T-cell (primary cell): ENCODE measurements at regions not wholly inside any gene's neighbourhood (a gene's known extent, or its start where the extent isn't known, plus 50 kb on each side); places are given as distances from the start of the nearest gene placed in this dataset.
A peak's percentile ranks its signal among the peaks of the same experiment; 100 is the strongest.
"Not testable (repeated sequence)": the region's sequence is repeated elsewhere in the genome, so short reads cannot be mapped to it uniquely, and the experiment has no call there.

Source experiments
- ATAC-seq, 4 experiments: fragments of 200-7000 bp in 3 of 4; fragments of 150-1000 bp in 1 of 4; cut with Tn5 transposase; replicated peaks in 1 of 4; 1 replicate in 3 of 4; 2 replicates in 1 of 4; pipeline ENCODE4 v1.10.0; 2021; ENCODE audit warnings: moderate library complexity in 3 of 4, mild to moderate bottlenecking in 2 of 4, moderate number of reproducible peaks in 1 of 4
- CTCF ChIA-PET, 2 donors: fragments of 300-600 bp; sonication (Branson Sonifier 250); formaldehyde crosslinking; loops; one replicate each; lab custom pipeline; 2022; ENCODE audit warnings: antibody characterized with exemption in 2 of 2; lab: Charles Lee
- POLR2A ChIA-PET, 2 donors: fragments of 300-600 bp; sonication (Branson Sonifier 250); formaldehyde crosslinking; loops; one replicate each; lab custom pipeline; 2022; ENCODE audit warnings: antibody characterized with exemption in 2 of 2; lab: Charles Lee
- DNase-seq, 35 experiments: peaks; one replicate each; pipeline versions ENCODE4 v3.0.0 to v3.0.0-alpha.2; 2013 to 2023
- H3K27ac ChIP-seq: one replicate; pipeline ENCODE4 v1.5.1; 2013; ENCODE audit warnings: low read length
- H3K27me3 ChIP-seq, 2 experiments: replicated peaks in 1 of 2; 1 replicate in 1 of 2; 2 replicates in 1 of 2; pipeline versions ENCODE4 v1.6.1 to v1.7.0; 2013; ENCODE audit warnings: low read length in 1 of 2, mixed read lengths in 1 of 2; ENCODE audit not compliant: control insufficient read depth in 2 of 2, insufficient read depth in 2 of 2; ENCODE audit errors: extremely low read depth in 1 of 2
- H3K36me3 ChIP-seq, 2 donors: 1 replicate in 1 of 2; 2 replicates in 1 of 2; pipeline versions ENCODE4 v1.6.1 to v1.7.0; 2013; ENCODE audit warnings: low read length in 1 of 2; ENCODE audit not compliant: control insufficient read depth in 2 of 2, insufficient read depth in 1 of 2; ENCODE audit errors: extremely low read depth in 1 of 2
- H3K4me1 ChIP-seq, 2 experiments: 1 replicate in 1 of 2; 2 replicates in 1 of 2; pipeline versions ENCODE4 v1.6.1 to v1.7.0; 2013; ENCODE audit warnings: low read length in 2 of 2, mixed read lengths in 1 of 2; ENCODE audit not compliant: insufficient read depth in 2 of 2, control insufficient read depth in 1 of 2; ENCODE audit errors: extremely low read depth in 1 of 2
- H3K4me3 ChIP-seq, 2 donors: 1 replicate in 1 of 2; 2 replicates in 1 of 2; pipeline versions ENCODE4 v1.5.1 to v1.7.0; 2013; ENCODE audit warnings: mild to moderate bottlenecking in 2 of 2, low read length in 1 of 2, moderate library complexity in 1 of 2; ENCODE audit not compliant: control insufficient read depth in 1 of 2; ENCODE audit errors: extremely low read depth in 1 of 2
- H3K9me3 ChIP-seq: 2 replicates; pipeline ENCODE4 v1.7.0; 2013
- H3K27ac Mint-ChIP-seq, 2 donors: one replicate each; pipeline ENCODE4 v1.8.0; 2020 to 2021; ENCODE audit warnings: mild to moderate bottlenecking in 2 of 2, mixed read lengths in 2 of 2
- H3K27me3 Mint-ChIP-seq, 2 donors: one replicate each; pipeline ENCODE4 v1.8.0; 2021 to 2022; ENCODE audit warnings: mixed read lengths in 2 of 2
- H3K36me3 Mint-ChIP-seq: one replicate; pipeline ENCODE4 v1.8.0; 2021; ENCODE audit warnings: mixed read lengths
- H3K4me1 Mint-ChIP-seq, 3 donors: one replicate each; pipeline ENCODE4 v1.8.0; 2020 to 2022; ENCODE audit warnings: mixed read lengths in 3 of 3, mild to moderate bottlenecking in 1 of 3
- H3K4me3 Mint-ChIP-seq, 3 donors: one replicate each; pipeline ENCODE4 v1.8.0; 2020 to 2022; ENCODE audit warnings: mild to moderate bottlenecking in 3 of 3, mixed read lengths in 3 of 3, moderate library complexity in 3 of 3
- H3K9me3 Mint-ChIP-seq, 3 donors: one replicate each; pipeline ENCODE4 v1.8.0; 2020 to 2022; ENCODE audit warnings: mixed read lengths in 3 of 3
- whole genome bisulfite sequencing: methylation state at CpG from one replicate; pipeline ENCODE4 v1.1.5; 2013; ENCODE audit warnings: missing lambda C conversion rate; ENCODE audit not compliant: insufficient coverage; 5-methylcytosine and 5-hydroxymethylcytosine counted together

DNA sequence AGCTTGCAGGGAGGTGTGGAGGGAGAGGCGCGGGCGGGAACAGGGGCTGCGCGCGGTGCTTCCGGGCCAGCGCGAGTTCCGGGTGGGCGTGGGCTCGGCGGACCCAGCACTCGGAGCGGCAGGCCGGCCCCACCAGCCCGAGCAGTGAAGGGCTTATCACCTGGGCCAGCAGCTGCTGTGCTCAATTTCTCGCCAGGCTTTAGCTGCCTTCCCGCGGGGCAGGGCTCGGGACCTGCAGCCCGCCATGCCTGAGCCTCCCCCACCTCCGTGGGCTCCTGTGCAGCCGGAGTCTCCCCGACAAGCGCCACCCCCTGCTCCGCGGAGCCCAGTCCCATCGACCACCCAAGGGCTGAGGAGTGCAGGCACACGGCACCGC, 102.2 kb upstream of the ETV6 start:
- DNase-seq: peak in 5 of 35 experiments; percentile 5 to 40 (median 14)
- Histone ChIP-seq H3K4me1 (peaks cover 40 to 50% of the 10 kb centered on the region in 2 experiments), H3K4me3 (peak overlapping the region in 1 of 2 donors; percentile 46), H3K27ac (peak overlapping the region; percentile 94)
- H3K36me3 ChIP-seq, H3K27me3 ChIP-seq, ATAC-seq, H3K27me3 Mint-ChIP-seq, POLR2A ChIA-PET, H3K9me3 Mint-ChIP-seq, H3K36me3 Mint-ChIP-seq, H3K9me3 ChIP-seq: not testable (repeated sequence)
- H3K4me1 Mint-ChIP-seq: peaks cover 54 to 58% (median 56%) of the 10 kb centered on the region in 3 donors
- peak overlapping the region in 1 of 3 donors; percentile 79 for H3K4me3 Mint-ChIP-seq
- CTCF ChIA-PET: interaction anchor here in 1 of 2 donors (0.7 kb wide), 1 partner anchor 433 kb away, joined by 3 read pairs; no protein-coding TSS in a partner anchor
- 43% methylated on average over 31 of the region's 31 CpGs for WGBS
- peak overlapping the region; percentile 76 to 78 for H3K27ac Mint-ChIP-seq

- Histone ChIP-seq H3K27ac (no peak overlapping the region), H3K4me3 (no peak overlapping the region), H3K9me3 (no peaks in the 10 kb centered on the region), H3K27me3 (no peaks in the 10 kb centered on the region), H3K4me1 (peaks cover 31 to 49% of the 10 kb centered on the region in 2 experiments), H3K36me3 (no peaks in the 10 kb centered on the region)
- ATAC-seq (no peak), DNase-seq (no peak)
- POLR2A ChIA-PET: no interaction called here
- Mint-ChIP-seq H3K4me3 (no peak overlapping the region), H3K36me3 (no peaks in the 10 kb centered on the region), H3K27me3 (peaks cover 0 to 1% of the 10 kb centered on the region in 2 donors), H3K27ac (peak overlapping the region in 1 of 2 donors; percentile 27), H3K9me3 (no peaks in the 10 kb centered on the region), H3K4me1 (peaks cover 46 to 51% (median 48%) of the 10 kb centered on the region in 3 donors)
- no CpG with 5 or more reads among the region's 3 CpGs for WGBS
- CTCF ChIA-PET: no interaction called here
Measured at GRCh38 chr12:11549119-11549518, 100.4 kb upstream of the ETV6 start.

DNA sequence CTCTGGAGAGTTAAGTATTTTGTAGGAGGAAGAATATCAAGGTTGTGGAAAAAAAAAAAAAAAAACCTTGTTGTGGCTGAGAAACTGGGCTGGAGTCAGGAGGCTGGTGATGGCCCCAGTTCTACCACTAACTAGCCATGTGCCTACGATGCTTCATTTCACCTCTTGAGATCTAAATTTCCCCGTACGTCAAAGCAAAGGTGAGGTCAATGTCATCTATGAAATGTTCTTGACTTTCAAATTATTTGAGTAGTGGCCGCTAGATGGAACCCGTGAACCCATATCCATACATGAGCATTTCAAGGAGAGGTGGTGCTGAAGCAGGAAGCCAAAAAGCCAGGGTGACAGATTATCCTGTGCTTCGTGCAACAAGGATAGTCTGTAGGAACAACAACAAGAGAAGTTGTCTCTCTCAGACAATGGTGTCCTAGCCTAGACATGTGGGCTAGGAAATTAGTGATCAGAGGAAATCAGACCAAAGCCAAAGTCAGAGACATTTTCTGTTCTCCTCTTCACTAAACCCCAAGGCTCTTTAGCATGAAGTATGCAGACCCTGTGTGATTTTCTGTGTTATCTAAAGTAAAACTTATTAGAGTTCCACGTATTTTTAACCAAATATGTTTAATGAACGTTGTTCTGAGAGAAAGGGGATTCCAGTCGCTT, 95.5 kb upstream of the ETV6 start:
- Mint-ChIP-seq H3K27ac (peak overlapping the region in 1 of 2 donors; percentile 38), H3K36me3 (no peaks in the 10 kb centered on the region), H3K4me3 (peak overlapping the region in 1 of 3 donors; percentile 12), H3K9me3 (no peaks in the 10 kb centered on the region), H3K27me3 (peaks cover 0 to 1% of the 10 kb centered on the region in 2 donors), H3K4me1 (peaks cover 26 to 28% (median 28%) of the 10 kb centered on the region in 3 donors)
- no CpG with 5 or more reads among the region's 9 CpGs for WGBS
- ChIA-PET POLR2A (interaction anchor here in 1 of 2 donors (0.7 kb wide), 1 partner anchor 608 kb away, joined by 3 read pairs; no protein-coding TSS in a partner anchor), CTCF (interaction anchor here (0.7 to 1.2 kb wide), 3 partner anchors 15 to 1490 kb away, joined by 3 to 9 read pairs (median 3); partner anchors contain the start of gene FAM234B (in 1 of the 2))
- DNase-seq: peak in 30 of 35 experiments; percentile 8 to 77 (median 41)
- H3K4me1 ChIP-seq: peaks cover 4 to 15% of the 10 kb centered on the region in 2 experiments
- H3K9me3 ChIP-seq: no peaks in the 10 kb centered on the region
- no peaks in the 10 kb centered on the region for H3K36me3 ChIP-seq
- peak; percentile 38 to 79 (median 59) for ATAC-seq
- no peaks in the 10 kb centered on the region for H3K27me3 ChIP-seq
- no peak overlapping the region for H3K4me3 ChIP-seq
- no peak overlapping the region for H3K27ac ChIP-seq

GRCh38 chr12:11555195-11555594, 94.3 kb upstream of the ETV6 start:
- Mint-ChIP-seq H3K36me3 (no peaks in the 10 kb centered on the region), H3K9me3 (no peaks in the 10 kb centered on the region), H3K4me3 (peak overlapping the region in 1 of 3 donors; percentile 75), H3K4me1 (peaks cover 23 to 26% (median 24%) of the 10 kb centered on the region in 3 donors), H3K27ac (peak overlapping the region; percentile 76 to 81), H3K27me3 (peaks cover 0 to 1% of the 10 kb centered on the region in 2 donors)
- Histone ChIP-seq H3K9me3 (no peaks in the 10 kb centered on the region), H3K36me3 (no peaks in the 10 kb centered on the region), H3K4me3 (no peak overlapping the region), H3K27ac (no peak overlapping the region), H3K4me1 (peaks cover 4 to 15% of the 10 kb centered on the region in 2 experiments), H3K27me3 (no peaks in the 10 kb centered on the region)
- no peak for DNase-seq
- ATAC-seq: no peak
- ChIA-PET POLR2A (interaction anchor here in 1 of 2 donors (0.5 to 0.9 kb wide), 2 partner anchors 9 to 94 kb away, joined by 3 read pairs; partner anchors contain the start of gene ETV6), CTCF (interaction anchor here (0.6 to 2.1 kb wide), 10 partner anchors 9 to 1238 kb away, joined by 3 to 19 read pairs (median 4); no protein-coding TSS in a partner anchor)
- WGBS: 40% methylated on average over 1 of the region's 7 CpGs

DNA sequence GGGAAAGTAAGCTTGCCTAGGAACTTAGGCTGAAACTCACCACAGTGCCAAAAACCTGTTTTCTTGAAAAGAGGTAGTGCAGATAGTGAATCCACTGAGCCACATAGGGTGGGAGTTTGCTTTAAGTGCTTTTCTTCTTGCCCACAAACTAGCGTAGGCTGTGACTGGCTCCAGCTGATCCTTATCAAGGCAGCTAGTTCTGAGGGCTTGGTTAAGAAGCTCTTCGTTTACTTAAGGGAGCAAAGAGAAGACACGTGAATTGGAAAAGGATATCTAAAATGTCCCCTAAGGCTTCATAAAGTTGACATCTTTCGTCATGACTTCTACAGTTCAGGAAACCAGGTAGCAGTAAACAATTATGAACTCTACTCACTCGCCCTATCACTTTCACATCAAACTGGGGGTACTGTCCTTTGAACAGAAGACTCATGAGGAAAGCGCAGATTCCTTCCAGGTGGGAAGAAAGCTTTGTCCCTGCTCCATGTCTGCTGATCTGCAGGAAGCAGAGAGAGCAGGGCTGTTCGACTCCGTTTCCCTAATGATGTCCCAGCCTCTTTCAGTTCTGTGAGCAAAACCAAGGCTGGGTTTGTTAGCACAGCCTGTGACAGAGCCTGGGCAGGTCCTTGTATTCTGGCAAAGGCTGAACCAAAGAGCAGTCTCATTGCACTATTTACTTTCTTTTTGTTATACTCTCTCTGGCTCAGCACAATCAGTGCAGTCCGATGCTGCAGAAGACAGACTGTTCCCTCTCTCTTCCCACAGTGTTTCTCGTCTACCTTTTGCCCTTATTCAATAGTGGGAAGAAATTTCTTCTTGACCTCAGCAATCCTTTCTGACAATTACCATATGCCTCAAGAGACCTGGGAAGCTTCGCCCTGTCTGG, 93.5 kb upstream of the ETV6 start:
- no peaks in the 10 kb centered on the region for H3K9me3 Mint-ChIP-seq
- peak; percentile 61 to 83 (median 70) for ATAC-seq

More for the DNA sequence above, 93.5 kb upstream of the ETV6 start:
- Histone ChIP-seq H3K4me1 (peaks cover 4 to 15% of the 10 kb centered on the region in 2 experiments), H3K36me3 (no peaks in the 10 kb centered on the region), H3K27me3 (peaks cover 0 to 2% of the 10 kb centered on the region in 2 experiments), H3K4me3 (peak overlapping the region; percentile 1 to 13), H3K27ac (peak overlapping the region; percentile 31), H3K9me3 (no peaks in the 10 kb centered on the region)
- ChIA-PET CTCF (interaction anchor here (0.6 to 2.1 kb wide), 10 partner anchors 10 to 1163 kb away, joined by 3 to 19 read pairs (median 4); no protein-coding TSS in a partner anchor), POLR2A (interaction anchor here in 1 of 2 donors (0.5 to 0.7 kb wide), 3 partner anchors 93 to 1241 kb away, joined by 3 to 4 read pairs (median 3); partner anchors contain the start of gene ETV6)
- Mint-ChIP-seq H3K27me3 (peaks cover 0 to 1% of the 10 kb centered on the region in 2 donors), H3K4me3 (peak overlapping the region; percentile 70 to 75 (median 71)), H3K36me3 (no peaks in the 10 kb centered on the region), H3K27ac (peak overlapping the region; percentile 76 to 81), H3K4me1 (peaks cover 23 to 26% (median 24%) of the 10 kb centered on the region in 3 donors)
- peak in 28 of 35 experiments; percentile 8 to 72 (median 39) for DNase-seq
- WGBS: 41% methylated on average over 5 of the region's 11 CpGs
